HL-60 (cell line): ENCODE measurements at regions not wholly inside any gene's neighbourhood (a gene's known extent, or its start where the extent isn't known, plus 50 kb on each side); places are given as distances from the start of the nearest gene placed in this dataset.

Source experiments
- POLR2AphosphoS5 ChIP-seq: IDR thresholded peaks from 2 replicates; pipeline ENCODE4 v1.6.1; 2012; ENCODE audit warnings: low read depth
- TF ChIP-seq, protein P1 (sequence below): IDR thresholded peaks from one replicate; pipeline ENCODE4 v1.5.1; 2011; ENCODE audit warnings: low read length, control low read depth, inconsistent platforms; ENCODE audit not compliant: insufficient read depth

DNA sequence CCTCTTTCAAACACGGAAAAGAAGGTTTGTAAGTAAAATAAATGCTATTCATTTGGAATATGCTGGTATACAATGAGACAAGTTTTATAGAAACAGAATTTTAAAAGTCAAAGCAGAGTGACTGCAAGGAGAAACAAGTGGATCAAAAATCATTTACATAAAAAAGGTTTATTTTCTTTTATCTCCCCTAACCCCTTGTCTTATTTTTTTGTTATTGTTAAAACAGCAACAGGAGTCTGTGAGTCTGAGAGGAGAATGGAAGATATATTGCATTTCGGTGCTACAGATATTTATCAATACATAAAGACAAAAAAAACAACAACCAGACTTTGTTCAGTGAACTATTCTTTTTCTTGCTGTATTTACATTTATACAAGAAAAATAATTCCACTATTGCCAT lies 1116.4 kb downstream of the OTOL1 start:
- TF ChIP-seq, protein P1, sequence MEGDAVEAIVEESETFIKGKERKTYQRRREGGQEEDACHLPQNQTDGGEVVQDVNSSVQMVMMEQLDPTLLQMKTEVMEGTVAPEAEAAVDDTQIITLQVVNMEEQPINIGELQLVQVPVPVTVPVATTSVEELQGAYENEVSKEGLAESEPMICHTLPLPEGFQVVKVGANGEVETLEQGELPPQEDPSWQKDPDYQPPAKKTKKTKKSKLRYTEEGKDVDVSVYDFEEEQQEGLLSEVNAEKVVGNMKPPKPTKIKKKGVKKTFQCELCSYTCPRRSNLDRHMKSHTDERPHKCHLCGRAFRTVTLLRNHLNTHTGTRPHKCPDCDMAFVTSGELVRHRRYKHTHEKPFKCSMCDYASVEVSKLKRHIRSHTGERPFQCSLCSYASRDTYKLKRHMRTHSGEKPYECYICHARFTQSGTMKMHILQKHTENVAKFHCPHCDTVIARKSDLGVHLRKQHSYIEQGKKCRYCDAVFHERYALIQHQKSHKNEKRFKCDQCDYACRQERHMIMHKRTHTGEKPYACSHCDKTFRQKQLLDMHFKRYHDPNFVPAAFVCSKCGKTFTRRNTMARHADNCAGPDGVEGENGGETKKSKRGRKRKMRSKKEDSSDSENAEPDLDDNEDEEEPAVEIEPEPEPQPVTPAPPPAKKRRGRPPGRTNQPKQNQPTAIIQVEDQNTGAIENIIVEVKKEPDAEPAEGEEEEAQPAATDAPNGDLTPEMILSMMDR, result no peak
- TF ChIP-seq POLR2AphosphoS5, result no peak
